CD4-positive, alpha-beta T cell treated with Interleukin-21 for 1 hour (primary cell): ENCODE measurements at regions not wholly inside any gene's neighbourhood (a gene's known extent, or its start where the extent isn't known, plus 50 kb on each side); places are given as distances from the start of the nearest gene placed in this dataset.
"Not testable (repeated sequence)": the region's sequence is repeated elsewhere in the genome, so short reads cannot be mapped to it uniquely, and the experiment has no call there.

Source experiments
- DNase-seq: peaks from one replicate; pipeline ENCODE4 v3.0.0-alpha.2; 2020

DNA sequence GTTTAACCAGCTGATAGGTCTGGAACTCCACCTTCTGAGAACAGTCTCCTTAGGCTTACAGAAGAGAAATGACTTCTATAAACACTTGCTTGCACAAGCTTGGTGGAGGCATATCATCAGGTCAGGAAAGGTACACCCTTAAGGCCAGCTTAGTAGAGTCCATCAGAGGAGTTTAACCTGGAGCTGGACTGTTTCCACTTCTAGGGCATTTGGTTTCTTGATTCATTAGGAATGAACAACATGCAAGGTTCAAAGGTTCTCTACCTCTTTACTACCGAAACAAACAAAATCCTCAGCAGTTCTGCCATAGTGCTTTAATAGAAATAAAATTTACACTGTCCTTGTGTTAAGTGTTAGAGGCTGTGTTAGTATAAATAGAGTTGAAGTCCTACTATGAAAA lies 171.4 kb upstream of the NPY2R start:
- DNase-seq, result no peak

DNA sequence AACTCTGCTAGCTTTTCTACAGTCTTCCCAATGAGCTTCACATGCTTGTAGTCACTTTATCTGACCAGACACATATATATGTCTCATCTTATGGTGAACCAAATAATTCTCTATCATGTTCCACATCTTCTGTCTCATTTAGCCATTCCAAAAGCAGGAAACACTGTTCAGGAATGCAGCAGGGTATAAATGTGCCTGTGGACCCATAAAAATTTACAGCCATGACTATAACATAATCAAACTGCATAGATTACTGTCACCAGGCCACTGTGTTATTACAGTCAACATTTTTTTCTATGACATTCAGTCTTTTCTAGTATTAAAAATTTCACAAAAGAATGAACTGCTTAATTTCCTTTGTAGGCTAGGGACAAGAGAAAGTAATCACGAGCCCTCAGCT lies 170.0 kb upstream of the NPY2R start:
- DNase-seq, result no peak

DNA sequence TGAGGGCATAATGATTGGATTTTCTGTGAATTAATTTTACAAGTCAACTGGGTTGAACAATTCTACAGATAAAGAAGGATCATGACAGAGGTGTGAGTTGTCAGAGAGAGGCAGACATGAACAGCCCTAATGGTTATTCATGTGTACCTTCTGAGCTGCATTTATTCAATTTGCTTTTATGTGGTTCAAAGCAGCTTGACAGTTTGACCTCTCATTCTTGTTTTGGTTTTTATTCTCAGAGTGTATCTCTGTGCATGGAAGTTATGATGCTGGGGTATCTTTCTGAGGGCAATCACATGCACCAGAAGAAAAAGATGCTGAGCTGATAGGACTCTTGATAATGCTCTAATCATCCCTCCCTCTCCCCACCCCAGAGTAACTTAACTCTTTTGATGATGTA lies 169.3 kb upstream of the NPY2R start:
- no peak for DNase-seq

DNA sequence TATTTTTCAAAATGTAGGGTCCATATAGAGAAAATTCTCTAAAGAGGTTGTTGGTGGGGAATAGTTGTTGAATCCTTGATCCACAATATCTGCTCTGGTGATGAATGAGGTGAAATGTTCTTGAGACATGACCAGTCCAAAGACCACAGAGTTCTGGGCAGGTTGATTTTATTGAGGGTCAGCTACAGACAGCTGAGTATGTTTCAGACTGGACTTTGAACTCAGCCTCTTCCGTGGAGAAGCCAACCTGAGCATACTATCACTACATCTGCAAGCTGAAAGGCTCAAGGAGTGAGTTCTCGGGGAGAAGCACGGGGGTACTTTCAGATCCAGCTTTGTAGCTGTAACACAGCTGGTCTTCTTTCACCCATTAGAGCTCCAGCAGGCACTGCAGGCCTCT lies 168.4 kb upstream of the NPY2R start:
- no peak for DNase-seq

DNA sequence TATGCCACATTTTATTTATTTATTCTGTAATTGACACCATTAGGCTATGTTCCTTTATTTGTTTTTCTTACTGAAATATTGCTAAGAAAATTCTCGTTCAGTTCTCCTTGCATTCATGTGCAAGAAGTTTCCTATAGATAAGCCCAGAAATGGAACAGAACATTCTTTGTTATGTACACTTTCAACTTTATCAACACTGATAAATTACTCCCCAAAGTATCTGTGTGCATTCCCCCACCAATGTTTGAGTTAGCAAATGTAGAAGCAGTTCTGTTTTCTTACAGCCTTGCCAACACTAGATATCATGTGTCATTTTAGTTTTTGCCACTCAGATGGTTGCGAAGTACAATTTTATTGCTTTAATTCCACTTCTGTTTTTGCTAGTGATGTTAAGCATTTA lies 166.4 kb upstream of the NPY2R start:
- no peak for DNase-seq

DNA sequence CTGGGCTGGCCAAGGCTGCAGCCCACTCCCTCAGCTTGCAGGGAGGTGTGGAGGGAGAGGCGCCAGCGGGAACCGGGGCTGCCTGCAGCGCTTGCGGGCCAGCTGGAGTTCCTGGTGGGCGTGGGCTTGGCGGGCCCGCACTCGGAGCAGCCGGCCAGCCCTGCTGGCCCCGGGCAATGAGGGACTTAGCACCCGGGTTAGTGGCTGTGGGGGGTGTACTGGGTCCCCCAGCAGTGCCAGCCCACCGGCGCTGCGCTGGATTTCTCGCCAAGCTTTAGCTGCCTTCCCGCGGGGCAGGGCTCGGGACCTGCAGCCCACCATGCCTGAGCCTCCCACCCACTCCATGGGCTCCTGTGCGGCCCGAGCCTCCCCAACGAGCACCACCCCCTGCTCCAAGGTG lies 164.2 kb upstream of the NPY2R start:
- not testable (repeated sequence) for DNase-seq

DNA sequence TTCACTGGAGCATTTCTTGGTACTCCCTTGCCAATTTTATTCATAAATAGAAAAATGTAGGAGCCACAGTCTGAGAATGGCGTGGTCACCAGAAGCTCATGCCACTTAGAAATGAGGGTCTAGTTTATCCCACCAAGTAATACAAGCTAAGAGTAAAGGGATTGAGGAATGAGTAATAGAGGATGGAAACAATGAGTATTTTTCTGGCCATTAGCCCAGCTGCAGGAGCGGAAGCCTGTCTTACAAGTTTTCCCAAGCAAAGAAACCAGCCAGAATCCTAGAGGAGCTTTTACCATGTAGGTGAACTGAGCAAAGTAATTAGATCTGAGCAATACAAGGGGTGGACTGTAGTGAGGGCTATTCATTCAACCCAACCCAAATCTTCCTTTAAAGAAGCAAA lies 160.7 kb upstream of the NPY2R start:
- no peak for DNase-seq

DNA sequence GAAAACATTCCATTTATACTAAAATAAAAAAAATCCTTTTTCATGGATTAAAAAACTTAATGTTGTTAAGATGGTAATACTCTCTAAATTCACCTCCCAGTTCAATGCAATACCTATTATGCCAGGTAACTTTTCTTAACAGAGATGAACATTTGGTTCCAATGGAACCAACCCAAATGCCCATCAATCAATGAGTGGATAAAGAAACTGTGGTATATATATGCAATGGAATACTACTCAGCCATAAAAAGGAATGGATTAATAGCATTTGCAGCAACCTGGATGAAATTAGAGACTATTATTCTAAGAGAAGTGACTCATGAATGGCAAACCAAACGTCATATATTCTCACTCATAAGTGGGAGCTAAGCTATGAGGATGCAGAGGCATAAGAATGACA lies 154.4 kb upstream of the NPY2R start:
- not testable (repeated sequence) for DNase-seq

DNA sequence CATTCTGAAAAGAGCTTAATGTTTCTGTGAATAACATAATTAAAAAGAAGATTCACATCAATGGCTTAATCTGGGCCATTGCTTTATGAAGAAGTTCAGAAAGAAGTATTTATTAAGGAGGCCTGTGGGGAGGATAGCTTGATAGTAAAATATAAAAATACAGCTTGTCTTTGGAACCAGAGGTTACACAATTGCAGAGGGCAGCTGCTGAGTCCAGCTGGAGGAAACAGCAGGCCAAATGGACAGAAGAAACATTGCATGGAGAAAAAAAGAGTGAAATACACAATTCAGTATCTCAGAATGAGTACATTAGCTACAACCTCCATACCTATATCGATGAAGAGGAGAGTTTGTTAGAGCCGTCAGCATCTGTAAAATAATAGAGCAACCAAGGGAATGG lies 148.0 kb upstream of the NPY2R start:
- DNase-seq, result no peak

DNA sequence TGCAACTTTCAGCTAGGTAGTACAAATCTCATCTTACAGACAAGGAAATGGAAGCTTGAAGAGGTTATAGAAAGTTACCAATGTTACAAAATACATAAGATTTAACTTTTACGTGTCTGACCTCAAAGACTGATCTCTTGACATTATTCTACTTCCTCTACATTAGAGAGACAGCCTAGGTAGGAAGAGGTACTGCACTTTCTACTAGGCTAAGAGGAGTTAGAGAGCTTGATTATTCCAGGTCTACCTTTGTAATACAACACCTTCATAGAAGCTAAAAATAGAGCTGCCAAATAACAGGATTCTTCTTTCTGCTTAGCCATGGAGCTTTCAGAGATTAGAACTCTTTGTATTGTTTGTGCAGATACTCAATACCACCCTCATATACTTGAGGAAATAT lies 147.6 kb upstream of the NPY2R start:
- DNase-seq, result no peak

DNA sequence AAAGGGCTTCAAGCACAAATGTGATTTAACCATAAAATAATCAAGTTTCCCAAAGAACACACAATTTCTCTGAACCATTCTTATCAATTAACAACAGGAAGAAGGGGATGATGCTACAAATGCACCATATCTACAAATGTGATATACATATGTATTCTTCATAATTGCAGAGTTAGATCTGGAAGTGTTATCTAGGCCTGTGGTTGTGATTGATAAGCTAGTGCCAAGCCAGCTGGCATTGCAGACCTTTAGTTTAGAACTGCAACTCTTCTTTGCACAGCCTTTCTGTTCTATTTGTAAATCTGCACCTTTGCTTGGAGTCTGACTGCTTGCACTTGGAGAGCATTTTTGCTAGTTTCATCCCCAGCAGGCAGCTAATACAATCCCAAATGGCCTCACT lies 145.5 kb upstream of the NPY2R start:
- DNase-seq, result no peak

DNA sequence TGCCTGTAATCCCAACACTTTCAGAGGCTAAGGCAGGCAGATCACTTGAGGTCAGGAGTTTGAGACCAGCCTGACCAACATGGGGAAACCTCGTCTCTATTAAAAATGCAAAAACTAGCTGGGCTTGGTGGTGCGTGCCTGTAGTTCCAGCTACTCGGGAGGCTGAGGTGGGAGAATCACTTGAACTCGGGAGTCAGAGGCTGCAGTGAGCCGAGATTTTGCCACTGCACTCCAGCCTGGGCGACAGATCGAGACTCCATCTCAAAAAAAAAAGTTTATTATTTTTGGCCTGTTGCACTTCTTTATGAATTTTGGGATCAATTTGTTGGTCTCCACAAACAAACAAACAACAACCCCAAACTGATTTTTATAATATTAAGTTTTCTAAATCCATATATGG lies 143.5 kb upstream of the NPY2R start:
- not testable (repeated sequence) for DNase-seq

DNA sequence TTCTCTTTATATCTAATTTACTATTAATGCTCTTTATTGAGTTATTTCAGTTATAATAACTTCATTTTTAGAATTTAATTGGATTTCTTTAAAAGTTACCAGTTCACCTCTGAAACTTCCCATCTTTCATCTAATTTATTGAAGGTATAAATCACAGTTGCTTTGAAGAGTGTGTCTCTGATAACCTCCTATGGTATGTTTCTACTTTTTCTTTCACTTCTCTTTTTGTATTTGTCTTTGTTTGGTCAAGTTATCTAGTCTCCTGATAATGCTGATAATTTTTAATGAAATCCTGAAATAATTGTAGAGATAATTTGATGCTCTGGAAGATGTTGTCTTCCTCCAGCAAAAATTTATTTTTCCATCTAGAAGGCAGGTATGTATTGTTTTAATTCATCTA lies 141.6 kb upstream of the NPY2R start:
- no peak for DNase-seq

DNA sequence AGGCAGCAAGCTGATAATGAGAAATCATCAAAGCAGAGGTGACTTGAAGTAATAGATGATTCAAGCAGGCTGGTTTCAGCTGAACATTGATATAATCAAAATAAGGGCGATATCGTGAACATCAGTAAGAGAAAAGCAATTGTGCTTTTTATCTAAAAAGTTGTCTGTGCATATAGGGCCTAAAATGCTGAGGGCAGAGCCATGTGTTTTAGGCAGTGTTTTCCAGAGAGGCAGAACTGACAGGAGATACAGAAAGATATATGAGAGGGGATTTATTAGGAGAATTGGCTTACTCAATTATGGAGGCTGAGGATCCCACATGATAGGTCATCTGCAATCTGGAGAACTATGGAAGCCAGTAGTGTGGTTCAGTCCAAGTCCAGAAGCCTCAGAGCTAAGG lies 136.5 kb upstream of the NPY2R start:
- DNase-seq, result no peak

DNA sequence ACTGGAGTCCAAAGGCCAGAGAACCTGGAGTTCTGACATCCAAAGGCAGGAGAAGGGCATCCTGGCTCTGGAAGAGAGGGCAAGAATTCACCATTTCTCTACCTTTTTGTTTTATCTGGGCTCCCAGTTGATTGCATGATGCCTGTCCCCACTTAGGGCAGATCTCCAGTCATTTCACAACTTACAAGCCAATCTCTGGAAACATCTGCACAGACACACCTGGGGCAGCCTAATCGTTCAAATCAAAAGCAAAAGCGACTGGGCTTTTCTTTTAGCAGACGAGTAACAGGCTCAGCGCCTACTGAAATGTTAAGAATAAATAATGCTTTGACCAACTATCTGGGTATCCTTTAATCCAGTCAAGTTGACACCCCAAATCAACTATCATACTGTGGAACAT lies 136.0 kb upstream of the NPY2R start:
- no peak for DNase-seq

DNA sequence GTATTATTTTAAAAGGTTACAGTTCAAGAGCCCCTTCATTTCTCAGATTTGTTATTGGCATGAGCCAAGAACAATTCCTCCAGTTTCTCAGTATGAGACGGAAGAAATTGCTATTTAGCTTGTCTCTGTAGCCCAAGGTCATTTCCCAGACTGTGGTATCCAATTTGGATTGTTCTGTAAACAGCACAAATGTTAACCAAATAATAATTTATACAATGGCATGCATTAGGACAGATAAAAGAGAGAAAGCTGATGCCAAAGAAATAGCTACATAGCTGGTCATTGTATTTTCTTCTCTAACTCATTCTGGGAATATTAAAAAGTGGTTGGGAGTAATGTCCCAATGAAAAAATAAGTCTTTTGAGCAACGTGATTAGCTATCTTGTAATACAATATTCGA lies 134.6 kb upstream of the NPY2R start:
- no peak for DNase-seq

DNA sequence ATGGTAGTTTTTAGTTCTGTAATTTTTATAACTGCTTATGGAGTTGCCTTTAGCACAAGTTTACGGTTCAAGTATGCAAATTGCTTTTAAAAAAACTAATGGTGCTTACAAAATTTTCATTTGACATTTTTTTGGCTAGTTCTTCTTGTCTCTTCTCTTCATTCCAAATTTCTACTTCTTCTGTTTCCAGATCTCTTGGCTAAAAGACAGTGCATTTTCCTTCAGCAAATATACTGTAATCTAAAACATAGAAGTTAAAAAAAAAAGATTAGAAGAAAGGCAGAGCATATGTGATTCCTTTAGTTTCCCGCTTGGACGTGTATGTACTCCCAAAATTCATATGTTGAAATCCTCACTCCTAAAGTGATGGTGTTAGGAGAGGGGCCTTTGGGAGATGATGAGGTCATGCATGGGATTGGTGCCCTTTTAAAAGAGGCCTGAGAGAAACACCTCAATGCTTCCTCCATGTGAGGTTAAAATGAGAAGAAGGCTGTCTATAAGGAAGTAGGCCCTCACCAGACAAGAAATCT lies 132.1 kb upstream of the NPY2R start:
- DNase-seq, result no peak

DNA sequence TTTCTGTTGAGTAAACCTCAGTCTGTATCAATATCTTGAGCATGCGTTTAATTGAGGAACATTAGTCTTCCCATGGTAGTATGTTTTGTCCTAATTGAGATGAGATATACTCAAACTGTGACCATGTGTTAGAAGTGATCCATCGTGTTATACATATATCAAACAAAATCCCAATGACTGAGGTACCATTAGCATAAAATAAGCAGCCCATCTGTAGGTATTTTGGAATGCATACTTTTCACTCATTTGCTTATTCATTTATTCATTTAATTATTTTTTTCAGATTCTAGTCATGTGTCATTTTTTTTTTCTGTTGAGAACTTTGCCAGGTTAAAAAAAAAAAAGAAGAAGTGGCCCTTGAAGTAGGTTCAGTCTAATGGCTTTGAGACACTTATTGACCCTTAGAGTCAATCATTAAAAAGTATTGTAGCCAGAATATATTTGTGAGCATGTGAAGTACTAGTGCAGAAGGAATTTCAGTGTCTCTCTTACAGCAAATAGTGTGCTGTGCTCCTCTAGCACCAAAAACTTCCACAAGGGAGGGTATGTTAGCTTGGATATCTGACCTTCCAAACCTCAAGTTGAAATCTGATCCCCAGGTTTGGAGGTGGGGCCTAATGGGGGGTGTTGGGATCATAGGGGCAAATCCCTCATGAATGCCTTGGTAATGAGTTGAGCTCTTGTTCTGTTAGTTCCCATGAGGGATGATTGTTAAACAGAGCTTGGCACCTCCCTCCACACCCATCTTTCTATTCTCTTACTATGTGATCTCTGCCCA lies 130.8 kb upstream of the NPY2R start:
- DNase-seq, result no peak

DNA sequence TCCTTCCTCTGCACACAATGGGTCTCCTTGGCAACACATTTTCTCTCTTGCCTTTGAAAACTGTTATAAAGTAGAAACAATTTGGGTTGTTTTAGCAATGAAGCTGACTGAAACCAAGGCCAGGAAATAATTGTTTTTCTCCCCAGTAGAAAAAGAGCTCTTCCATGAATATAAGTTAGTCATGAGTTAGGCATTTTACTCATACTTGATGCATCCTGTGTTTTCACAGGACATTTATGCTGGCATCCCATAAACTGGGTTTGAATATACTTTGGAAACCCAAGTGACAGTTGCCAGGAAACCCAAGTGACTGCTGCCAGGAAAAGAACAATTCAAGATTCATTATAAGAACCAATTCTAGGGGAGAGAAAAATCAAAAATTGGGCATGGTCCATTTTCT lies 128.6 kb upstream of the NPY2R start:
- no peak for DNase-seq

DNA sequence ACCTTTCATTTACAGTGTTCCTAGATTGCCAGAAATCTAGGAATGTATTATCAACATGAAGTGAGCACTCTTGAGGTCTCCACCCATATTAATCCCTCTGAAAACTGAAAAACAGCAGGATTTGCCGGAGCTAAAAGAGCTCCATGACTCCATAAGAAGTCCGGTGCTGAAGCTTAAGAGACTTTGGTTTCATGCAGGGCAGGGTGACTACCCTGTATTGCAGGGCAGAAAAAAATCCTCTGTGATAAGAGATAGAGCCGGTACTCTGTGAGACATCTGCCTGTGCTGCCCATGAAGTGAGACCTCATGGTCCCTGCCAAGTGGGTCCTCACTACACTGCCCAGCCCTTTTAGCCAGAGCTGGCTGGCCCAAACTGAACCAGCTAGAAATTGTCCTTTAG lies 127.2 kb upstream of the NPY2R start:
- no peak for DNase-seq

DNA sequence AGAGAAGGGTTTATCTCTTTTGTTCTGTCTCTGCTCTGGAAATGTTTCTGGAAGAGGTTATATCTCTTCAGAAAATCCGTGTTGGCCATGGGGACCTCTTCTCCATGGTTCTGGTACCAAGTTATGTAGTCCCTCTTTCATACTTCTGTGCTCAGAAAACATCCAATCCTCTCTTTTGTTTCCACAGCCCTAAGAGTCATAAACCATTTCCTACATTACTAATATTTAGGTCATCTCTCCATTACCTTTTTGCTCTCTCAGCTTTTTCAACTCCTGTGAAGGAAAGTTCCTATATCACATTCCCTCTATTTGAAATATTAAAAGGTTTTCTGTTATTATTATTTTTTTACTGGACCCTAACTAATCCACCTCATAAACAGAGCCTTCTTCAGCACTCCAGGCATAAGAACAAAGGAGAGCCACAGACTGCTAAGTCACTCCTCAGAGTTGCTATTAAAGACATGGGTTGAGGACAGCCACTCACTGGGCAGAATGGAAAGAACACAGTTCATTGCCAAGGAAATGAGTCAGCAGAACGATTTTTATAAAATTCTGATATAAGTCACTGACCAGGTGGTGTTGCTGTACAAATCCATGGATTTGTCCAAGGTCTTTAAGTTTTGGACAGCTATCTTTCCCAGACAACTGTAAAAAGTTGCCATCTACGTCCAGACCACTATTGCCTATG lies 122.4 kb upstream of the NPY2R start:
- DNase-seq, result no peak

DNA sequence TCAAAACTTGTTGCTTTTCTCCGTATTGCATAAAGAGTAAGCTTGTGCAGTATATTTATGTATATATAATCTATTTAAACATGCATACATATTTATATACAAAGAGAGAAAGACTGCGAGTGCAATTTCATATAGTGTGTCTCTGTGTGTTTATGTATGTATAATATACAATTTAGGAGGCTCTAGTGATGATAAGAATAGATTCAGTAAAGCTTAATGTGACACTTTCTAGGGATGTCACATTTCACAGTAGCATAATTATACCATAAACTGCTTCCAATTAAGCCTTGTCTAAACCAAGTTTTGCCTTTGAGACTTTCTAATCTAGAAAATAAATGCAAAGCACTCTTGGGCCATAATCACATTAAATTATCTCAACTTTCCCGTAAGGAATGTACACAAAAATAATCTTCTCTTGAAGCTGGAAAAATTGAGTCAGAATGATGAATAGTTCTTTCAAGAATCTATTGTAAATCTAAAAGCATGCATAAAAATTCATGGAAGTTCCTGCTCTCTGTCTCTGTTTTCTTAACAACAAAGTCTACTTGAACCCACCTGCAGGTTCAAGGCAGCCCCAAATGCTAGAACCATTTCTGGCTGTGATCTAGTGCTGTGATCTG lies 114.1 kb upstream of the NPY2R start:
- no peak for DNase-seq

DNA sequence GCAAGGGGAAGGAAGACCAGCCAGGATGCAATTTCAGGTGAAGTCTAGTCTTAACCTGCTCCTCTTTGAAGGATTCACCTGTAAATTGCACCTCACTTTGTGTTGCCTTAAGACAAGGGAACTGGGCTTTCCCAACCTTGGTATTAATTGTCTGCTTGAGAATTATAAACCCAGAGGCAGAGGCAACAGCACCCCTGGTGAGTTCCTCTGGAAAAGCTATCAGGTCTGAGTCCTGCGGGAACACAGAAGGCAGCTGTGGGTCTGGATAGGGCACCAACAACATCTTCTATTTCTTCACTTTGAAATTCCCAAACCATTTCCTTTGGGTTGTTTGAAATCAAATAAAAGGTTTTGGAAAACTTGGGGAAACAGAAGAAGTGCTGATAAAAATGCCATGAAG lies 109.2 kb upstream of the NPY2R start:
- DNase-seq, result no peak

DNA sequence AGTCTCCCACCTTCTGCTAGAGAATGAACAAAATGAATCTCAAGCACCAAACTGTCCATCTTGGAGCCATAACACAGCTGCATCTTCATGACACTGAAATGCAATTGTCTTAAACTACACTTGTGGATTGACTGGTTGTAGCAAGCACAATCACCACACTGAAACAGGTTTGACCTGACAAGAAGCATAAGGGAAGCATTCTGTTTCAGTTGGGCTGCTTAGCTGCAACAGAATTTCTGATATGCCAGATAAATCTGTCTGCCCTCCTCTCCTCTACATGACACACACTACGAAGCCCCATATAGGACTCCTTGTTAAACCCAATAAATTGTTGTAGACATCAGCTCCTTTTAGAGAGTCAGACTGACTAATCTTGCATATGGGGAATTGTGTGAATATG lies 101.8 kb upstream of the NPY2R start:
- no peak for DNase-seq
